Activated T-helper 9 cell treated with anti-CD3 and anti-CD28 coated beads, Interleukin-2, amount 50 U/mL, for 16 hours (primary cell): ENCODE measurements at regions not wholly inside any gene's neighbourhood (a gene's known extent, or its start where the extent isn't known, plus 50 kb on each side); places are given as distances from the start of the nearest gene placed in this dataset.

Experiments used
- DNase-seq: peaks from one replicate; pipeline ENCODE4 v3.0.0-alpha.2; 2020; ENCODE audit warnings: low read depth

DNA sequence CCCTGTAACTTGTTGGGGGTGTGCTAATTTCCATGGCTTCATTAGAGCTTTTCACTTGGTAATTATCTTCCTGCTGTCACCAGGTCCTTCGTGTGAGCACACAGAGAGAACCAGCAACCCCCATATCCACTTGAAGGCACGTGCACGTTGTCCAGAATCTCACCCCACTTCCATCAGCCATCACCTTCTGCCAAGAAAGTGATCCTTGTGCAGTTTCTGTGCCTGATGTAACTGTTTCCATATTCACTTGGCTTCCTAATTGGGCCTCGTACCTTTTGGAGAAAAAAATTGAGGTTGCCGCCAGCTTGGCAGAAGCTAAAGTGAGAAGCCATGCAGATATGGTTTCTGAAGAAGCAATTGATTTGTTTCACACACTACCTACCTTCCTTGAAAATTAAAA, 153.7 kb upstream of the TSHZ2 start:
- DNase-seq, result no peak

DNA sequence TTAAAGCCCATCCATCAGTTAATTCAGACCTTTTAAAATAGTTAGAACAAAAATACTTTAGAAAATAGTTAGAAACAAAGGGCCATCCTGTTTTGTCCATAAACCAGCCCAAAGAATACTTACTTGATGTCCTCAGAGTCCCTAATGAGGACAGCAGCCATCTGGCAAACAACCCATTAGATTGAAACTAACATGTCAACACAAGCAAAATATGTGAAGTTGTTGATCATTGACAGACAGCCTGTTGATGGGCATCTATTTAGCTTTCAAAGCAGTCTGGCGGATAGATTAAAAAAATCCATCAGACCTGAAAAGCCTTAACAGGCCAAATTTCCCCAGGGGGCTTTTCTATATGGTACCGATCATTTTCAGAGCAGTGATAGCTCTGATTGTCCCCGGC, 154.2 kb upstream of the TSHZ2 start:
- DNase-seq, result no peak

GRCh38 chr20:52817511-52817910, 154.6 kb upstream of the TSHZ2 start:
- DNase-seq, result no peak

DNA sequence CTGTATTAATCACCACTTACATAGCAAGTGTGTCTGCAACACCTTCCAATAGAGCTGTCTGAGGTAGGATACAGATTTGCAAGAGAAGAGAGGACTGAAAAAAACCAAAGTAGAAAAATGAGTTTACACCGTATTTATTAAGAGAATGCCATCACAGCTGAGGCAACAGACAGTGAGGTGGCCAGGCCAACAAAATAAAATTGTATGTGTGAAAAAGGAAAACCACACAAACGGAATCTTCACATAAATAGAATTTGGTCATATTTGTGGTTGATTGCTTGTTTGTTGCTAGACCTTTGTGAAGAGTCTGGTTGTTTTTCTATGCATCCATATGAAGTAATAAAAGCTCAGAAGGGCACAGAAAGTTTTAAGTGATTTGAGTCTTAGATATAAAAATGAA, 157.8 kb upstream of the TSHZ2 start:
- no peak for DNase-seq

DNA sequence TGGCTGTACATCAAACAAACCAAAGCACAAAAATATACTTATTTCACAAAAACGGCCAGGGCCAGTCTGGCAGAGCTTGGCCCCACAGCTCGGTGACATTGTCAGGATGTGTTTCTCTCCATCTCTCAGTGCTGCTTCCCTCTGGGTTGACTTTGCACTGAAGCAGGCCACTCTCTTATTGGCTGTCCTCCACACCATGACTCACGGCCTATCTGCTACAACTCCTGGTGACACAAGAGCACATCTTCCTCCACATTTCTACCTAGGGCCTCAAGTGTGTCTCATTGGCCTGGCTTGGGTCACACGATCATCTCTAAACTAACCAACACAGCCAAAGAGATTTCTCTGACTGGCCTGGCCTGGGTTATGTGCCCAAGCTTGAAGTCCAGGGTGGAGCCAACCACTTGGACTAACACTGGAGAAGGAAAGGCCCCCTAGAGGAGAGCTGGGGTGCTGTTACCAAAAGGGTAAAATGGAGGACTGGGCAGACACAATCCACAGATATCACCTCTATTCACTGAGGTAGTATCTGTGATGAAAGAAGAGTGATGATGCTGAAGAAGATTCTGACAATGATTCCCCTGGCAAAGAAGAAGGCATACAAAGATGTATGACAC, 159.8 kb upstream of the TSHZ2 start:
- DNase-seq, result no peak

GRCh38 chr20:52809003-52809402, 163.2 kb upstream of the TSHZ2 start:
- no peak for DNase-seq

DNA sequence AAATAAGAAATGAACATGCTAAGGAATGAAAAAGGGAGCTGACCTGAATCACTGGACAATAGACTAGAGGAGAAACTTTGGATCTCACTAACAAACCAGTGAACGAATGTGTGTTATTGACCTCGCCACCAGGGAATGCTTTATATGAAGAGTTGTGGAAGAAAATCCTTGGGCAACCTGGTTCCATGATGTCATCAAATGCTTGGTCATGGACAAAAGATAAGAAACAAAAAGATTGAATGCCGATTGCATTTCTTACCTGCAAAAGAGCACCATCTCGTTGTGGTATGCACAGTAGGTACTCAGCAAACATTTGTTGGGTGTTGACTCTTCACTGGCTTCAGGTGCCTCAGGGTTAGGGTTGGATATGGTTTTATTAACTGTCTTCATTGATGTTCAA, 165.2 kb upstream of the TSHZ2 start:
- no peak for DNase-seq

- no peak for DNase-seq
Observed at GRCh38 chr20:52805843-52806242, 166.3 kb upstream of the TSHZ2 start.

GRCh38 chr20:52805296-52805571, 166.9 kb upstream of the TSHZ2 start:
- no peak for DNase-seq

GRCh38 chr20:52804497-52805295, 167.5 kb upstream of the TSHZ2 start:
- DNase-seq, result no peak

DNA sequence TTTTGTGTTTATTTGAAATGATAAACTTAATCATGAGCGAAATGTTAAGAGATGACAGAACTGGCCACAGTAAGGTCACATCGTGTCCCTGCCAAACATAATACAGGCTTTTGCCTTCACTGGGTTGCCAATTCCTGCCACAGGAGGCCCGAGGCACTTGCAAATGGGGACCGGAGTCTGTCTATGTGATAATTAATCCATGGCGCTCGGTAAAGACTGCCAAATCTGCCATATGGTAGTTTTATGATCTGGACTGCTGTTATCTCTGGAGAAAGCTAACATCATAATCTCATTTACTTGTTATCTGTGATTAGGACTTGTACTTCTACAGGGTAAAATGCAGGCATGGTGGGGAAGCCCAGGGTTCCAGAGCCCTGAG, 170.5 kb upstream of the TSHZ2 start:
- no peak for DNase-seq

DNA sequence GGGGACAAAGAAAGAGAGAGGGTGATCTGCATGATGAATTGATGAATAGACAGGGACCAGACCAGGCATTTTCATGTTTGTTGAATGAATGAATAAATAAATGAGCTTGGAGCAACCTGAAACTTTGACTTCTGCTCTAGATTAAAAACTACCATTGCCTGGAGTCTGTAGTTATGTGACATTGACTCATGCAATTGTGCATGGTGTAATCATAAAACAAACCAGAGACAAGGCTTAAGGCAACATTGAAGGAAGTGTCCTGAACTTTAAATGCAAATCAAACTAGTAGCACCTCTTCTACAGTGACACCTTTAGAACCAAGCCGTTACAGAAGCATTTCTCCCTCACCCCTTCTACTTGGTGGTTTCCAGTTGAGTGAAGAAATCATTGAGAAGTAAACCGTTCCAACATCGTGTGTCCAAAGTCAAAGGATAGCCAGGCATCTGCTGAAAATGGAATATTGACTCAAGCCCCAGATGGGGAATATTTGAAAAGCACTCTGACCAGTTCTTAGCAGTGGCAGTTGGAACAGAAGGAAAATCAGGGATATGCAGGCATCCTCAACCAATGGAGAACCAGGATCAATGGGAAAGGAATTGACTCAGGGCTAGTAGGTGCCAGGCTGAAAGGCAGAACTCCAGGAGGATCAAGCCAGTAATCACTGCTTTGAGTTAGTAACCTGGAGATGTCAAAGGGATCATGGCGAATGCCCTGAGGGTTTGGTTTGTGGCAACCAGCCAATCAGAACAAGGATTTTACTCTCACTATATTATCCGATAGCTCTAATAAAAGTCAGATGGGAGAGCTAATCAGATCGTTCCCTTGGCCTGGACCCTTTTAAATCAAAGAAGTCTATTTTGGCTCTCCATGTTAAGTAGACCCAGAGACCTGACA, 171.2 kb upstream of the TSHZ2 start:
- DNase-seq, result no peak

GRCh38 chr20:52799130-52799529, 173.0 kb upstream of the TSHZ2 start:
- no peak for DNase-seq

DNA sequence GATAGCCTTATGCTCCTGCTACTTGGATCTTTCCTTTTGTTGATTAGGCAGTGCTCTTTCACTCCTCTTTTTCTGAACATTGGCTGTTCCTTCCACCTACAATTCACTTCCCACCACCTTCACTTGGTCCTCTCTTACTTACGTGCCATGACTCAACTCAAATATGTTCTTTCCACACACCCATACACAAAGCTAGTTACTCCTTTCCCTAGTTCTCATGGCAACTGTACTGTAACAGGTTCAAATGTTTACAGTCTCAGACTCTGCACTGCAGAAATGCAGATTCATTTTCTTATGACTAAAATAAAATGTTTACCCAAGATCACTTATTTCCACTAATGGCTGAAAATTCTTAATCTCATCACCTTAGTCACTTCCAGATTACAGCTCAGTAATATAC, 174.0 kb upstream of the TSHZ2 start:
- no peak for DNase-seq

GRCh38 chr20:52794853-52795252, 177.3 kb upstream of the TSHZ2 start:
- no peak for DNase-seq

DNA sequence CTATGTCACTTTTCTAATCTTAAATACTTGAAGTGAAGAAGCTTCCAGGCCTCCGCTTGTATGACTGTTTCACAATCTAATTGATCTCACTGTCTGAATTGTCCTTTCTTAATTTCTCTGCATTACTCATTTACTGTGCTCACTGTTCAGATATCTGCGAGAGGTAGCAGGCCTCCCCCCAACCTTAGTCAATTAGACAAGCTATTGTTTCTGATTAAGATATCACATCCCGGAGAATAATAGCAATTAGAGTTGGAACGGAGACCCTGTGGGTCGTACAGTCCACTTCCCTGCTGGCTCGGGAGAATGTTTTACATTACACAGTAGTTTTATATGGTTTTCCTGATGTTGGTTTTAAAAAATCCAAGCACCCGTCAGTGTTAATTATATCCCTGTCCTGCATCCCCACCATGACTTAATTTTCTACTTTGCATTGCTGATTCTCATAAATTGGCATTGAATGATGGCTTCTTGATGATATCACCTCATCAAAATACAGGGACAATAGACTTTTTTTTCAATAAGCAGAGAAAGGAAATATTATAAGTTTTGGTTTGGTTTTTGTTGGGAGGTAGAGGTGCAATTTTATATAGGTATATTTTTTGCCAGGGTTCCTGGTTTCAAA, 178.7 kb upstream of the TSHZ2 start:
- no peak for DNase-seq

GRCh38 chr20:52791091-52791490, 181.1 kb upstream of the TSHZ2 start:
- DNase-seq, result no peak

- no peak for DNase-seq
Observed at GRCh38 chr20:52789716-52790115, 182.4 kb upstream of the TSHZ2 start.

DNA sequence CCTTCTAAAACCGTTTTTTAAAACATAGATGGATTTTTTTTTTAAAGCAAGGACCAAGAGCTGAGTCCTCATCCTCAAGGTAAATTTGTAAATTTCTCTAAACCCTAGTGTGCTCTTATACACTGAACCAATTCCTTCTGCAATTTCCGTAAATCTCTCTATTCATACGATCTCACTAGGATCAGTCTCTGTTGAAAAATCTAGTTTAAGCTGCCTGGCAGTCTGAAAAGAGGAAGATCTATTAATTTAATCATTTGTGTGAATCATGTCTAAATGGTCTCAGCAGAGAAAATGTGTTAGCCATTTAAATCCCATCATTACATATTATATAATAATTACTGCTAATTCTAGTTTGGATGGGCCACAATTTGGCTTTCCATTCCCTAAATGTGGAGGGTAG, 184.2 kb upstream of the TSHZ2 start:
- DNase-seq, result no peak

GRCh38 chr20:52787216-52787615, 184.9 kb upstream of the TSHZ2 start:
- no peak for DNase-seq

DNA sequence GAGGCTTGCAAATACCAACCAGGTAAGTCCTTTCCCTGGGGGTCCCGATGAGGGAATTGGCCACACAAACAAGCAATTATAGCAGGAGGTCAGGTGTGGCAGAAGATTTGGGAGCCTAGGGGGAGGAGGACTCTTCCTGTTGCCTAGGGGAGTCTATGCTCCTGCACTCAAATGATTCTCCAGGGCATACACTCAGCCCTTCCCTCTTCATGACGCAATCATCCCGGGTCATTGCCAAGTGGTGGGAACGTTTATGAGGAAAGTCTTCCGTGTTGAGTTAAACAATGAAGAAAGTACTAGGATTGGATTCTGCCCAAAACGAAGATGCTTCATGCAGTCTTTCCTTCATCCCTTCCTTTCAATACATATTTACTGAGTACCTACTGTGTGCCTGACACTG, 186.5 kb upstream of the TSHZ2 start:
- no peak for DNase-seq

DNA sequence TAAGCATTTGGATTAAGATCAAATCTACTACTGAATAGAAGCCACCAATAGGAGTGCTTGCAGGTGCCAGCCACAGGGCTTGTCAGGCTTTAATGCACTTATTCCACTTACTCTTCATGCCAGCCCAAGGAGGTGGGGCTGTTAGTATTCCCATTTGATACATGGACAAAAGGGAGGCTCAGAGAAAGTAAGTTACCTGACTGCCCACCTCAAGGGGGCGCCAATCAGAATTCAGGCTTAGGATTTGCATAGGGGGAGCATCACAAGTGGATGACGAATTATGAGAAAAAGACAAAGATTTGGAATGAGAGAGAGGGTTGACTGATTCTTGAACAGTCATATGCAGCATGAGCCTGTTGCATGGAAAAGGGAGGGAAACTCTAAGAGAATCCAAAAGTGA, 188.4 kb upstream of the TSHZ2 start:
- DNase-seq, result no peak

- no peak for DNase-seq
Observed at GRCh38 chr20:52780462-52780861, 191.7 kb upstream of the TSHZ2 start.
